PC-3 (cell line): ENCODE measurements at regions not wholly inside any gene's neighbourhood (a gene's known extent, or its start where the extent isn't known, plus 50 kb on each side); places are given as distances from the start of the nearest gene placed in this dataset.
"Not testable (repeated sequence)": the region's sequence is repeated elsewhere in the genome, so short reads cannot be mapped to it uniquely, and the experiment has no call there.

Experiments used
- CTCF ChIP-seq: fragments of 300-600 bp; sonication (generic); conservative IDR thresholded peaks from 2 replicates; pipeline ENCODE4 v1.5.1; 2017; ENCODE audit warnings: antibody characterized with exemption, low read depth, mild to moderate bottlenecking, low read length
- EZH2 ChIP-seq: fragments of 300-600 bp; sonication (generic); IDR thresholded peaks from one replicate; pipeline ENCODE4 v1.6.1; 2017; ENCODE audit warnings: antibody characterized with exemption, mild to moderate bottlenecking, low read length; ENCODE audit not compliant: unreplicated experiment

DNA sequence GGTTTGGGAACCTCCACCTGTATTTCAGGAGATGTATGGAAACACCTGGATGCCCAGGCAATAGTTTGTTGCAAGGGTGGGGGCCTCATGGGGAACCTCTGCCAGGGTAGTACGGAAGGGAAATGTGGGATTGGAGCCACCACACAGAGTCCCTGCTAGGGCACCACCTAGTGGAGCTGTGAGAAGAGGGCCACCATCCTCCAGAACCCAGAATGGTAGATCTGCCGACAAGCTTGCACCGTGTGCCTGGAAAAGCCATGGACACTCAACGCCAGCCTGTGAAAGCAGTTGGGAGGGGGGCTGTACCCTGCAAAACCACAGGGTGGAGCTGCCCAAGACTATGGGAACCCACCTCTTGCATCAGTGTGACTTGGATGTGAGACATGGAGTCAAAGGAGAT, 407.2 kb downstream of the PSAT1 start:
- TF ChIP-seq CTCF, EZH2: not testable (repeated sequence)
